ENCODE measurements at regions not wholly inside any gene's neighbourhood (a gene's known extent, or its start where the extent isn't known, plus 50 kb on each side); places are given as distances from the start of the nearest gene placed in this dataset.
A peak's percentile ranks its signal among the peaks of the same experiment; 100 is the strongest.
"Not testable (repeated sequence)": the region's sequence is repeated elsewhere in the genome, so short reads cannot be mapped to it uniquely, and the experiment has no call there.

GRCh38 chr10:46749470-46749869, 161.8 kb upstream of the PTPN20 start:
- not testable (repeated sequence) for DNase-seq

GRCh38 chr10:46753763-46754162, 157.5 kb upstream of the PTPN20 start:
- DNase-seq, result not testable (repeated sequence)

- not testable (repeated sequence) for DNase-seq
These were observed 149.8 kb upstream of the PTPN20 start for GRCh38 chr10:46761471-46761870.

- not testable (repeated sequence) for DNase-seq
These were observed 142.5 kb upstream of the PTPN20 start for GRCh38 chr10:46768515-46769291.

- not testable (repeated sequence) for DNase-seq
These were observed 137.9 kb upstream of the PTPN20 start for GRCh38 chr10:46773178-46773896.

- DNase-seq, result not testable (repeated sequence)
These were observed 137.4 kb upstream of the PTPN20 start for GRCh38 chr10:46773897-46774236.

GRCh38 chr10:46774366-46774765, 136.9 kb upstream of the PTPN20 start:
- not testable (repeated sequence) for DNase-seq

GRCh38 chr10:46774945-46775667, 136.1 kb upstream of the PTPN20 start:
- DNase-seq, result not testable (repeated sequence)

GRCh38 chr10:46775668-46776059, 135.6 kb upstream of the PTPN20 start:
- DNase-seq, result not testable (repeated sequence)

GRCh38 chr10:46779571-46779970, 131.7 kb upstream of the PTPN20 start:
- DNase-seq, result not testable (repeated sequence)

- not testable (repeated sequence) for DNase-seq
These were observed 131.1 kb upstream of the PTPN20 start for GRCh38 chr10:46780164-46780563.

GRCh38 chr10:46781001-46781400, 130.2 kb upstream of the PTPN20 start:
- DNase-seq, result not testable (repeated sequence)

- not testable (repeated sequence) for DNase-seq
These were observed 129.0 kb upstream of the PTPN20 start for GRCh38 chr10:46782001-46782874.

GRCh38 chr10:46784665-46785064, 126.6 kb upstream of the PTPN20 start:
- DNase-seq, result not testable (repeated sequence)

- DNase-seq, result not testable (repeated sequence)
These were observed 125.1 kb upstream of the PTPN20 start for GRCh38 chr10:46786125-46786517.

GRCh38 chr10:46786518-46787320, 124.5 kb upstream of the PTPN20 start:
- DNase-seq, result peak; percentile 30

GRCh38 chr10:46787321-46787615, 124.0 kb upstream of the PTPN20 start:
- DNase-seq, result no peak

GRCh38 chr10:46792657-46793357, 118.4 kb upstream of the PTPN20 start:
- DNase-seq, result not testable (repeated sequence)

- DNase-seq, result not testable (repeated sequence)
These were observed 114.9 kb upstream of the PTPN20 start for GRCh38 chr10:46796351-46796750.

- DNase-seq, result not testable (repeated sequence)
These were observed 109.2 kb upstream of the PTPN20 start for GRCh38 chr10:46802010-46802409.

GRCh38 chr10:46803082-46803481, 108.1 kb upstream of the PTPN20 start:
- not testable (repeated sequence) for DNase-seq
